ENCODE measurements at regions not wholly inside any gene's neighbourhood (a gene's known extent, or its start where the extent isn't known, plus 50 kb on each side); places are given as distances from the start of the nearest gene placed in this dataset.
A peak's percentile ranks its signal among the peaks of the same experiment; 100 is the strongest.

- no peak for TF ChIP-seq MAX (IDR thresholded peaks at IDR 0.05; ENCODE audit: insufficient read depth, insufficient read length)
Observed at GRCh38 chr18:26653943-26654615, 105.7 kb upstream of the KCTD1 start.

DNA sequence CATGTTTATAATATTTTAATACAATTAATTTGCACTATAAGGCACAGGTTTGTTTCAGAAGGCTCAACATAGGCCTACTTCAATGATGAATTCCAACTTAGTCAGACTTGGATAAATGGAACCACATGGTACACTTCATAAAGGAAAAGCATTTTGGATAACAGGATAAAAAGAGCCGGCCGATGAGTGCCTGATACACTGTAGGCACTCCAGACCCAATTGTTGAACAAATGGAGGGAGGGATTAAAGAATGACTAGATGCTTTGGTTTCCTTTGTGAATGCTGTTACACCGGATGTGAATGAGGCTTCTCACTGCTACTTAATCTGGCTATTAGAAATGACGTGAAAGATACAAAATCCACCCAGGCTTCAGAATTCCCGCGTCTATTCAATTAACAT lies 104.1 kb upstream of the KCTD1 start:
- intact Hi-C loops (cut with micrococcal nuclease) (no loop called here), dilution Hi-C loops (cut with MboI; ENCODE audit: extremely low pct_ligation_motif_present, low sequenced_read_pairs) (no loop called here)
- BruUV-seq (replicated peaks): no TSS peak
- no peak overlapping the region for H3K9ac ChIP-seq (replicated peaks; ENCODE audit: extremely low read depth, insufficient read depth, low read length)
- TF ChIP-seq FOS (IDR thresholded peaks at IDR 0.05; ENCODE audit: borderline replicate concordance, insufficient read depth, low read length) (no peak), EZH2 (IDR thresholded peaks at IDR 0.05; ENCODE audit: borderline replicate concordance, low read depth, low read length, severe bottlenecking) (peak; percentile 32), JUN (IDR thresholded peaks at IDR 0.05; ENCODE audit: borderline replicate concordance, insufficient read depth, insufficient read length, low read depth) (no peak)
- H3K27me3 ChIP-seq (ENCODE audit: control insufficient read depth in 2 of 2, insufficient read depth in 2 of 2, low read length in 2 of 2): peaks cover 42 to 56% of the 10 kb centered on the region in 2 experiments
- H3K4me2 ChIP-seq (ENCODE audit: insufficient read depth, low read length): no peak overlapping the region
- no peak overlapping the region for H3K27ac ChIP-seq (ENCODE audit: insufficient read depth, low read depth, low read length)
- ChIA-PET POLR2A (no interaction called here), CTCF (interaction anchor here (2.5 to 3.6 kb wide), 2 partner anchors 247 to 268 kb away, joined by 9 to 21 read pairs; no protein-coding TSS in a partner anchor)
- no peaks in the 10 kb centered on the region for H3K79me2 ChIP-seq (ENCODE audit: control insufficient read depth, insufficient read depth, low read length)
- DNase-seq (ENCODE audit: low read depth, low spot score) (no peak), FAIRE-seq (no peak)
- no peaks in the 10 kb centered on the region for H4K20me1 ChIP-seq (replicated peaks; ENCODE audit: control insufficient read depth, extremely low read depth, insufficient read depth, low read length)
- H3K4me3 ChIP-seq (replicated peaks in 1 of 3; ENCODE audit: insufficient read depth in 1 of 3, low read depth in 1 of 3, low read length in 3 of 3): no peak overlapping the region
- peaks cover 4% of the 10 kb centered on the region for H3K4me1 ChIP-seq (ENCODE audit: control insufficient read depth, extremely low read depth, insufficient read depth, low read length)
- H3K36me3 ChIP-seq (ENCODE audit: control insufficient read depth in 2 of 2, extremely low read depth in 1 of 2, insufficient read depth in 2 of 2, low read length in 2 of 2): no peaks in the 10 kb centered on the region
- no peaks in the 10 kb centered on the region for H3K9me3 ChIP-seq (replicated peaks; ENCODE audit: control insufficient read depth, insufficient read depth, low read length)
- no peak overlapping the region for H2AFZ ChIP-seq (ENCODE audit: low read depth, low read length)
- H3K9me1 ChIP-seq (replicated peaks; ENCODE audit: control insufficient read depth, extremely low read depth, insufficient read depth, low read length): no peaks in the 10 kb centered on the region

More at GRCh38 chr18:26653943-26654615, 105.7 kb upstream of the KCTD1 start:
- H3K4me1 ChIP-seq (ENCODE audit: control insufficient read depth, extremely low read depth, insufficient read depth, low read length): peaks cover 8% of the 10 kb centered on the region
- peaks cover 53 to 70% of the 10 kb centered on the region in 2 experiments for H3K27me3 ChIP-seq (ENCODE audit: control insufficient read depth in 2 of 2, insufficient read depth in 2 of 2, low read length in 2 of 2)
- POLR2A ChIA-PET: no interaction called here
- no peaks in the 10 kb centered on the region for H3K79me2 ChIP-seq (ENCODE audit: control insufficient read depth, insufficient read depth, low read length)
- FAIRE-seq: no peak
- H2AFZ ChIP-seq (ENCODE audit: low read depth, low read length): no peak overlapping the region
- H3K27ac ChIP-seq (ENCODE audit: insufficient read depth, low read depth, low read length): no peak overlapping the region
- no peak overlapping the region for H3K4me3 ChIP-seq (replicated peaks in 1 of 3; ENCODE audit: insufficient read depth in 1 of 3, low read depth in 1 of 3, low read length in 3 of 3)
- CTCF ChIA-PET: interaction anchor here (1.1 to 3.6 kb wide), 4 partner anchors 249 to 349 kb away, joined by 3 to 21 read pairs (median 7); no protein-coding TSS in a partner anchor
- no peaks in the 10 kb centered on the region for H3K36me3 ChIP-seq (ENCODE audit: control insufficient read depth in 2 of 2, extremely low read depth in 1 of 2, insufficient read depth in 2 of 2, low read length in 2 of 2)
- peak; percentile 4 for DNase-seq (ENCODE audit: low read depth, low spot score)
- intact Hi-C loops (cut with micrococcal nuclease): loop anchor here (1.0 kb wide), 1 partner anchor 271 kb away; no protein-coding TSS in a partner anchor
- H3K9me3 ChIP-seq (replicated peaks; ENCODE audit: control insufficient read depth, insufficient read depth, low read length): no peaks in the 10 kb centered on the region
- BruUV-seq (replicated peaks): no TSS peak
- H4K20me1 ChIP-seq (replicated peaks; ENCODE audit: control insufficient read depth, extremely low read depth, insufficient read depth, low read length): no peaks in the 10 kb centered on the region
- H3K4me2 ChIP-seq (ENCODE audit: insufficient read depth, low read length): no peak overlapping the region
- H3K9ac ChIP-seq (replicated peaks; ENCODE audit: extremely low read depth, insufficient read depth, low read length): no peak overlapping the region
- dilution Hi-C loops (cut with MboI; ENCODE audit: extremely low pct_ligation_motif_present, low sequenced_read_pairs): no loop called here
- H3K9me1 ChIP-seq (replicated peaks; ENCODE audit: control insufficient read depth, extremely low read depth, insufficient read depth, low read length): no peaks in the 10 kb centered on the region

Measured in endothelial cell of umbilical vein (primary cell).